Uterus (tissue), 3 donors: ENCODE measurements at regions not wholly inside any gene's neighbourhood (a gene's known extent, or its start where the extent isn't known, plus 50 kb on each side); places are given as distances from the start of the nearest gene placed in this dataset.

ENCODE experiments used
- DNase-seq, 2 donors: peaks; one replicate each; pipeline ENCODE4 v3.0.0-alpha.2; 2019 to 2020
- H3K27ac ChIP-seq, 2 donors: fragments of 200-600 bp; sonication (generic); 1 replicate in 1 of 2; 2 replicates in 1 of 2; pipeline ENCODE4 v1.5.1; 2016 to 2018
- H3K27me3 ChIP-seq, 2 donors: fragments of 200-600 bp; sonication (generic); one replicate each; pipeline ENCODE4 v1.5.1; 2018 to 2019; ENCODE audit warnings: control low read depth in 1 of 2
- H3K36me3 ChIP-seq, 2 donors: fragments of 200-600 bp; sonication (generic); one replicate each; pipeline ENCODE4 v1.5.1; 2019; ENCODE audit warnings: control low read depth in 1 of 2
- H3K4me1 ChIP-seq, 2 donors: fragments of 200-600 bp; sonication (generic); one replicate each; pipeline ENCODE4 v1.5.1; 2018 to 2019; ENCODE audit warnings: control low read depth in 1 of 2
- H3K4me3 ChIP-seq, 2 donors: fragments of 200-600 bp; sonication (generic); 1 replicate in 1 of 2; 2 replicates in 1 of 2; pipeline ENCODE4 v1.5.1; 2018 to 2019; ENCODE audit warnings: mild to moderate bottlenecking in 1 of 2
- H3K9me3 ChIP-seq, 2 donors: fragments of 200-600 bp; sonication (generic); one replicate each; pipeline ENCODE4 v1.5.1; 2019; ENCODE audit warnings: control low read depth in 1 of 2
- POLR2A ChIP-seq, 2 donors: fragments of 450-650 bp; IDR thresholded peaks; one replicate each; pipeline ENCODE4 v1.6.1; 2016; ENCODE audit warnings: antibody characterized with exemption in 2 of 2, mild to moderate bottlenecking in 1 of 2, moderate library complexity in 1 of 2
- intact Hi-C: fragments of 100-400 bp; cut with DNase I; formaldehyde crosslinking; loops from one replicate; pipeline ENCODE4 v1.15.1; 2023; ENCODE audit warnings: low total_unique reads
- TF ChIP-seq, protein P1 (sequence below), 4 experiments: fragments of 200-600 bp in 2 of 4; fragments of 450-650 bp in 2 of 4; sonication (generic) in 2 of 4; IDR thresholded peaks; one replicate each; pipeline ENCODE4 v1.5.1; 2016 to 2019; ENCODE audit warnings: antibody characterized with exemption in 4 of 4, mild to moderate bottlenecking in 2 of 4, moderate library complexity in 1 of 4
- donor health status: DM: yes; HTN: yes; CAD: no.

DNA sequence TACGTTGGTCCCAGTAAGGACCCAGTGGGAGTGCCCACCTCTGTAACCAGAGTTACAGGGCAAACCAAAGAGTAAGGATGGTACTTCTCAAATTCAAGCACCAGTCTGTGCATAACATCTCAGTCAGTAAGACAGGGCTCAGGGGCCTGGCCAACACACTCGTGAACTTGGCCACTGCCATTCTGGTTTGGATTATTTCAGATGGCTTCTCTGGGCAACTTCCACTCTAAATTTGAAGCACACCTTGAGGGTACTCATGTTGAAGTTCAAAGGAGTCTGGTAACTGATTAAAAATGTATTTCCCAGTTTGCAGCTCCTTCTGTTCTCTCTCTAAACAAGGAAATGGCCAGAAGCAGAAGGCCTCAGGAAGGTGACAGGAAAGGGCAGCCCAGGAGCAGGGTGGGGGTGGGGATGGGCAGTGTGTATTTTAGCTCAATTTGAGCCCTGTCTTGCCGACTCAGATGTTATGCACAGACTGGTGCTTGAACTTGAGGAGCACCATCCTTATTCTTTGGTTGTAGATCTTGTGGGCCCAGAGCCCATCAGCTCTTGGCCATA, 107.3 kb upstream of the GLI3 start:
- Histone ChIP-seq H3K27me3 (no peaks in the 10 kb centered on the region), H3K9me3 (no peaks in the 10 kb centered on the region), H3K27ac (no peak overlapping the region), H3K4me1 (peaks cover 0 to 3% of the 10 kb centered on the region in 2 donors), H3K4me3 (no peak overlapping the region), H3K36me3 (no peaks in the 10 kb centered on the region)
- TF ChIP-seq, protein P1, sequence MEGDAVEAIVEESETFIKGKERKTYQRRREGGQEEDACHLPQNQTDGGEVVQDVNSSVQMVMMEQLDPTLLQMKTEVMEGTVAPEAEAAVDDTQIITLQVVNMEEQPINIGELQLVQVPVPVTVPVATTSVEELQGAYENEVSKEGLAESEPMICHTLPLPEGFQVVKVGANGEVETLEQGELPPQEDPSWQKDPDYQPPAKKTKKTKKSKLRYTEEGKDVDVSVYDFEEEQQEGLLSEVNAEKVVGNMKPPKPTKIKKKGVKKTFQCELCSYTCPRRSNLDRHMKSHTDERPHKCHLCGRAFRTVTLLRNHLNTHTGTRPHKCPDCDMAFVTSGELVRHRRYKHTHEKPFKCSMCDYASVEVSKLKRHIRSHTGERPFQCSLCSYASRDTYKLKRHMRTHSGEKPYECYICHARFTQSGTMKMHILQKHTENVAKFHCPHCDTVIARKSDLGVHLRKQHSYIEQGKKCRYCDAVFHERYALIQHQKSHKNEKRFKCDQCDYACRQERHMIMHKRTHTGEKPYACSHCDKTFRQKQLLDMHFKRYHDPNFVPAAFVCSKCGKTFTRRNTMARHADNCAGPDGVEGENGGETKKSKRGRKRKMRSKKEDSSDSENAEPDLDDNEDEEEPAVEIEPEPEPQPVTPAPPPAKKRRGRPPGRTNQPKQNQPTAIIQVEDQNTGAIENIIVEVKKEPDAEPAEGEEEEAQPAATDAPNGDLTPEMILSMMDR (IDR thresholded peaks at IDR 0.05) = no peak
- no peak for TF ChIP-seq POLR2A (IDR thresholded peaks at IDR 0.05)
- DNase-seq = no peak
- intact Hi-C loops = no loop called here

DNA sequence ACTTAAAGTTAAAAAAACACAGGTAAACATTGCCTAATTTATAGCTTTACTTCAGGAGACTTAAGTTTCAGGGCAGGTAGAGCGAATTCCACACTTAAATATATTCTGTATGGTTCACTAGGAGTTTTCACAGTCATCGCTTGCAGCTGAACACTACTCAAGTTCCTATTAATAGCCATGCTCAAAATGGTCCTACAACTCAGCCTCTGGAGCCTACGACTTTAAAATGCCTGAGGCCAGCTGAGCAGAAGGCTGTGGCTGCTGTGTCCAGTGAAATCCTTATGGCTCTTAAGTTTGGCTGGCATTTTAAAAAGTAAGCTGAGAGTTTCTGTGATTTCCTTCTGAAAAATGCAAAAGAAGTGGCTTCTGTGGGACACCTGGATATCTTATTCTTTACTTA, 105.4 kb upstream of the GLI3 start:
- DNase-seq = no peak
- intact Hi-C loops = no loop called here
- H3K36me3 ChIP-seq = no peaks in the 10 kb centered on the region
- H3K4me3 ChIP-seq = no peak overlapping the region
- H3K9me3 ChIP-seq = no peaks in the 10 kb centered on the region
- no peak overlapping the region for H3K27ac ChIP-seq
- TF ChIP-seq POLR2A (IDR thresholded peaks at IDR 0.05) = no peak
- TF ChIP-seq, protein P1 (IDR thresholded peaks at IDR 0.05) = no peak
- H3K4me1 ChIP-seq = no peaks in the 10 kb centered on the region
- no peaks in the 10 kb centered on the region for H3K27me3 ChIP-seq

DNA sequence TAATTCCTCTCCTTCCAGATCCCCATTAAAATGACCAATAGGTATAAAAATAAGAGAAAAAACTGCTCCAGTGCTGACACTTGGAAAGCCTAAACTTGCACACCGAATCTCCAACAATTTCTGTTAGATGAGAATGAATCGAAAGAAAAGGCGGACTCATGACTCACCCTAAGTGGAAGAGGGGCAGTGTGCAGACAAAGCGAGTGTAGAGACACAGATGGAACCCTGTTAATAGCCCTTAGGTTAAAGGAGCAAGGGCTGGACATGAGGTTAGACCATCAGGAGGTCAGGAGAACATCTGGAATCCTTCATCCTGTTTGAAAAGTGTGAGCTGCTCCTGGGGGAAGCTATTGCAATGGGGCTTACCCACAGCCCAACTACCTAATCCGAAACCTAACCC, 103.4 kb upstream of the GLI3 start:
- Histone ChIP-seq H3K36me3 (no peaks in the 10 kb centered on the region), H3K9me3 (no peaks in the 10 kb centered on the region), H3K27me3 (no peaks in the 10 kb centered on the region), H3K27ac (peak overlapping the region; percentile 8 to 12), H3K4me3 (no peak overlapping the region), H3K4me1 (no peaks in the 10 kb centered on the region)
- TF ChIP-seq, protein P1 (IDR thresholded peaks at IDR 0.05) = no peak
- no peak for TF ChIP-seq POLR2A (IDR thresholded peaks at IDR 0.05)
- DNase-seq = no peak
- intact Hi-C loops = no loop called here

DNA sequence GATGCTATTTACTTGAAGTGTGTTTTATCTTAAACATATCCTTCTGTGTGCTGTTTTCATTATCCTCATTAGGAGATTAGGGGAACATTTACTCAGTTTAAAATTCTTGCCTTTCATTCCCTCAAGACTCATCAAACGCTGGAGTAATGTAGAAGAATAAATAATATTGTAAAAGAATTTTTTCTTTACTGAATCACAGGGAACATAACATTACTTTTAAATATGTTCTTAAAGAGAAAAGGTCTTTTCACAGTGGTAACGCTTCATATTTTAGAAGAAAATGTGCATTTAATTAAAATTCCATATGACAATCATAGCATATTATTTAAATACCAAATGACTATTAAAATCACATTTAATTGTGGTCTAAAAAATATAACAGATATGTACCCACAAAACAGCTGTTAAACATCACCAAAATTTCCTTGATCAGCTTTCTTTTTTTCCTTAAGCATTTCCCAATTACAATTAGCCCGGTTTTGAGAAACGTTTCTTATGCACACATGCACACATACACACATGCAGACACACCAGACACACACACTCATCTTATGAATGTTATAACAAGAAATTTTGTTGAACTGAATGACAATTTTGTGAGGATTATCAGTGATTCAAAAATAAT, 102.0 kb upstream of the GLI3 start:
- Histone ChIP-seq H3K27me3 (no peaks in the 10 kb centered on the region), H3K36me3 (no peaks in the 10 kb centered on the region), H3K9me3 (no peaks in the 10 kb centered on the region), H3K4me3 (no peak overlapping the region), H3K4me1 (no peaks in the 10 kb centered on the region), H3K27ac (peak overlapping the region; percentile 35 to 59)
- TF ChIP-seq, protein P1 (IDR thresholded peaks at IDR 0.05) = no peak
- TF ChIP-seq POLR2A (IDR thresholded peaks at IDR 0.05) = no peak
- DNase-seq = no peak
- intact Hi-C loops = no loop called here

DNA sequence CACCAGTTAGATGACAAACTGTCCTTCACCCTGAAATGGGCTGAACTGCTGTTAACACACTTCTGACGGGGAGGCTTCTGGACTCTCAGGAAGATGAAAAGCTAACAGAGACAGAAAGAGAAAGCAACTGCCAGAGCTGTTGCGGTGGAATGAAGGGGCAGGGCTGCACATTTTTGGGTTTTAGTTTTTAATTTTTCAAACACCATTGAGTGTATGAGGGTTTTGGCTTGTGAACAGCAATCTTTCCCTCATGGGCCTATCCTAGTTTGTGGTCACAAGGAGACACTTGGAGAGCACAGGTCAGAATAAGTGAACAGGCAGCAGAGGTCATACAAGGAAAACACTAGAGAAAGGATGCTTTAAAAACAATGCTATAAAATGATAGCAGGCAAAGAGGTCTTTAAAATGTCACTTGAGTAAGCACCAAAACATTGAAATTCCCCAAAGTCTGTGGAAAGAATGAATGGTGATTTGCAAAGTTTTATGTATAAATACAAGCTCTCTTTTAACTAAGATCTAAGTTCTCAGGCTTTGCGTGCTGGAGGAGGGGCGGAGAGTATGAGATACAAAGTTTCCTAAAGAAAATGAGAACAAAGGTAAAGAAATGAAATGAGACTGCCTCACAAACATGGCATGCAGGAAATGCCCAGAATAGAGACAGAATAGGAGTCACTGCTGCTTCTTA, 101.4 kb upstream of the GLI3 start:
- TF ChIP-seq POLR2A (IDR thresholded peaks at IDR 0.05) = no peak
- TF ChIP-seq, protein P1 (IDR thresholded peaks at IDR 0.05) = no peak
- H3K9me3 ChIP-seq = no peaks in the 10 kb centered on the region
- no peaks in the 10 kb centered on the region for H3K36me3 ChIP-seq
- no peaks in the 10 kb centered on the region for H3K27me3 ChIP-seq
- DNase-seq = no peak
- intact Hi-C loops = no loop called here
- H3K4me3 ChIP-seq = no peak overlapping the region
- H3K27ac ChIP-seq = peak overlapping the region; percentile 35 to 59
- H3K4me1 ChIP-seq = no peaks in the 10 kb centered on the region
